ENCODE measurements at regions not wholly inside any gene's neighbourhood (a gene's known extent, or its start where the extent isn't known, plus 50 kb on each side); places are given as distances from the start of the nearest gene placed in this dataset.

DNA sequence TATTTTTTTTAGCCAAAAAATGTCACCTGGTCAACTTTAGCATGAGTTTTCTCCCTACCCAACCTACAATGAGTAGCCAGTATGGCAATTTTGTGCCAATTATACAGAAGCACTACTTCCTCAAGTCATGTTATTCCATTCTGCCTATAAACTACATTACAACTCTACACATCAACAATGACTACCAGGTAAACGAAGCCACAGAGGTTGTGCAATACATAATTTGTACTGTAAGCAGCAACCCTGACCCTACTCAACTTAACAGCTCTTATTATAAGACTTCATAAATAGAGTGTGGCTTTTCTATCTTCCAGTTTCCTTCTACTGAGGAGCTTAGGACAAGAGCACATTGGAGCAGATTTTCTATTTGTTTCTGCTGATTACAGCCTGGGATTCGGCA, 160.5 kb downstream of the HS3ST1 start:
- no peak for DNase-seq (ENCODE audit: low spot score)

DNA sequence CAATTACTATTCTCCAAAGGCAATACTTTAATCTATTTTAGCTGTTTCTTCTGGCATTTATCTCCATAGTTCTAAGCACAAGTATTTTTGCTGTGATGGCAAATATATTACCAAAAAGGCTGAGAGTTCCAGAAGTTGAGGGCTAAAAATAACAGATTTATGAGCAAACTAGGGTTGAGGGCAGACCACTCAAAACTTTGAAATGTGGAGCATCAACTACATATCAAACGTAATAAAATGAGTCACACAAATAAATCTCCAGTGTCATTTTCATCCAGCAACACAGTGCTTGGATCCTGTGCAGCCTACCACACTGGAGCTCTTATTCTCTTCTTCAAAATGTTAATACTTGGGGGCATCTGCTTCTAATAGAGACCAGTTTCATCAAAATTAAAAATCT, 163.9 kb downstream of the HS3ST1 start:
- DNase-seq (ENCODE audit: low spot score), result no peak

DNA sequence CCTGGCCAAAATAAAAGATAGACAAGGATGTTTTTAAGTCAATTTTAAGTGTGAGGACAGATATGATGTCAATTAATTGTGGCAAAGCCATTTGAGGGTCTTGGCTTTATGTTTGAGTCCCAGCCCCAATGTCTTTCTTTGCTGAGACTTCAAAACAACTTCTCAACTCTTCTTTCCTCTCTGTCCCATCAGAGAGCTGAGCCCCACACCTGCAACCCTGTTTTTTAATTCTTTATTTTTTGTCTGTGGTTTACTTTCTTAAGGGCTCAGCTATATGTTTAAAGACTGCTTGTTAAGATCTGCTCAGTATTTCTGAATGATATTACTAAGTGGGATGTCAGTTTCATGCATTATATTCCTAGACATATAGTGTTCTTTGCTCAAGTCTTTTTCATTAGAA, 164.3 kb downstream of the HS3ST1 start:
- no peak for DNase-seq (ENCODE audit: low spot score)

DNA sequence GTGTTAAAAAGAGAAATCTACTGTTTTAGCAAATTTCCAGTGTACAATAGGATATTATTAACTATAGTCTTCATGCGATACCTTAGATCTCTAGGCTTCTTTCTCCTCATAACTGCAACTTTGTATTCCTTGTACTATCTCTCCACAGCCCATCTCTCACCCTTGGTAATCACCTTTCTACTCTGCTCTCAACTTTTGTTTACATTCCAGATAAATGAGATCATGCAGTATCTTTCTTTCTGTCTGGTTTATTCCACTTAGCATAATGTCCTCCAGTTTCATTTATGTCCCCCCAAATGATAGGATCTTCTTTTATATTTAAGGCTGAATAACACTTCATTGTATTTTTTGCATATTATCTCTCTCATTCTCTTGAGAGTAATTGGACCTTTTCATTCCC, 165.5 kb downstream of the HS3ST1 start:
- DNase-seq (ENCODE audit: low spot score), result no peak

DNA sequence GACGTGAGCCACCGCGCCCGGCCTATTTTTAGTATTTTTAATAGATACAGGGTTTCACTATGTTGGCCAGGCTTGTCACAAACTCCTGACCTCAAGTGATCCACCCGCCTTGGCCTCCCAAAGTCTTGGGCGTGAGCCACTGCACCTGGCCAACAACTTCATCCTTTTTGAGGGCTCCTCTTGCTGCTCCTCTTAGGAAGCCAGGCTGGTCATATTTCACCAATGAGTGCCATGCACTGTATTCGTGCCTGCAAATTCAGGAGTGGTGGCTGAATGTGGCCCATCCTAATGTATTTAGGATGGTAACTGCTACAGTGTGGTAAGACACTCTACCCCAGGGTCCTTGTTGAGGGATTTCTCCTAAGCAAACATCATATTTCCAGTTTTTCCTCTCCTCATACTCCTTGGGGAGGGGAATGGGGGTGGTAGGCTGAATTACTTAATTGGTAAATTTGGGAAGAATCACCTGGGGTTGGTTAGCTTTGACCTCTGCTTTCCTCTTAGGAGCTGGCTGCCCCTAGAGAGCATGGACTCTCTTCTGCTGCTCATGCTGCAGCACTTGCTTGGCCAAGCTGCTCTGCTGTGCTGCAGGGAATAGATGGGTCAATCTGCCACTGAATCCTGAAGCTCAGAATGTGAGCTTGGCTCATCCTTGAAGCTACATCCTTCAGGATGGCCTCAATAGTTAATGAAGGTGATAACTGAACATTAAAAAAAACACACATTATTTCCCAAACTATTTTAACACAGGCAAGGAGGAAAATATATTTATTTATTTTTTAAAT, 167.4 kb downstream of the HS3ST1 start:
- DNase-seq (ENCODE audit: low spot score), result no peak

DNA sequence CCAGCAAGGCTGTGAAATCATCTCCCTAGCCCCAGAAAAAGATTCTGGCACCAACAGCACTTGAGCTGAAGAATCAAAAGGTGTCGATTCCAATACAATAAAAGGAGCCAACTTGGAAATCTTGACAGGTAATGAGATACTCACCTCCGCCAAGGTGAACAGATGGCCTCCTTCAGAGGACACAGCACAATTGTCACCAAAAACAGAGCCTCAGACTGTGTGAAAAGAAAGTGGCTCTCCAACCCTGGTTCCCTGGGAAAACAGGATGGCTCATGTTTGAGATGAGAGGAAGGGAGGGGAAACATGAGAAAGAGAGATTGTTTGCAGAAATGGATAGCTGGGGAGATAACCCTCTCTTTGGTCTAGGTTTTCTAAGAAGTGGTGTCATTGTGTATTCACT, 168.9 kb downstream of the HS3ST1 start:
- DNase-seq (ENCODE audit: low spot score), result no peak

DNA sequence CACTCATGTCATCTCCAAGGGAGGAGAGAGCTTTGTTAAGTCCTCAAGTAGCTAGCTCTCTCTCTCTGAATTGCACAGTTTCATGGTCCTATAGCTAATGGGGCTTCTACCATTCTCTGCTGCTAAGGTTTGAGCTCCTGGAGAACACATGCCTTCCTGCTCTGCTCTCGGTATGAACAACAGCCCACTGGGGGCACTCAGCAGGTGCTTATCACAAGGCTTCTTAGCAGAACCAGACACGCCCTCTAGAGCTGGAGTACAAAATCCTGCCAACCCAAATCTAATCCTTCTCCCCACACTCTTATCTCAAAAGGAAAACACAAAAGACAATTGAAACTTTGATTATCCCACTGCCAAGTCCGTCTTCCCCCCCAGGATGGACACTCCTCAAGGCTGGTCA, 176.5 kb downstream of the HS3ST1 start:
- DNase-seq (ENCODE audit: low spot score), result no peak

DNA sequence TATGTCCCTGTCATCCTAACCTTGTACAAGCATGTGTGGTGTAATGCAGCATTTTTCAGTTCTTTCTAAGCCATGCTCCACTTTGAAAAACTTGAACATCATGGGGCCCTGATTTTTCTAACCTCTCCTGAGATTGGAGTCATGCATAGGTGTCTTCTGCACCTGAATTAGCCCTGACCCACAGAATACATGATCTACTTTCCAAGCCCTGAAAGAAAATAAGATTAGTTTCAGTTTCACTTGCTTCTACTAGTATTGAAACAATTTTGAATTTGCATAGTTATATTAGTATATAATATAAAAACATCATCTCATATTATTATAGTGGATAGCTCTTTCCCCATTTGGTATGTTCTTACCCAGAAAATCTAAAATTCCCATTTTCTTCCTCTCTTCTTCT, 178.2 kb downstream of the HS3ST1 start:
- DNase-seq (ENCODE audit: low spot score), result no peak

DNA sequence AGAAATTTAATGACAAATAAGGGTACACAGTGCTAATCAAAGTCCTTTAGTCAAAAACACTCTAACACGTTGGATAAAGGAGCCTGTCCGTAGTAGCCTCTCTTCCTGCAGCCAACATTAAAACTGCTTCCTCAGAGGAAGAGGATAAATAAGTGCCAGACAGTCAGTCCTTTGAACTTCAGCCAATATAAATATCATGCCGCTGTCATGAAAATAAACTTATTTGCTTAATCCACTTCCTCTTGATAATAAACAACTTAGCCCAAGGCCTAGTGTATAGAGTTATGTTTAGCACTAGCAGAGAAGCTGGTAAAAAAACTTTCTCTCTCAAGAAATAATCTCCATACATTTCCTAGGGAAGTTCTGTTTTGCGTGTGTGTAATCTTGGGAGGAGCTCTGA, 196.7 kb downstream of the HS3ST1 start:
- DNase-seq (ENCODE audit: low spot score), result peak; percentile 16

DNA sequence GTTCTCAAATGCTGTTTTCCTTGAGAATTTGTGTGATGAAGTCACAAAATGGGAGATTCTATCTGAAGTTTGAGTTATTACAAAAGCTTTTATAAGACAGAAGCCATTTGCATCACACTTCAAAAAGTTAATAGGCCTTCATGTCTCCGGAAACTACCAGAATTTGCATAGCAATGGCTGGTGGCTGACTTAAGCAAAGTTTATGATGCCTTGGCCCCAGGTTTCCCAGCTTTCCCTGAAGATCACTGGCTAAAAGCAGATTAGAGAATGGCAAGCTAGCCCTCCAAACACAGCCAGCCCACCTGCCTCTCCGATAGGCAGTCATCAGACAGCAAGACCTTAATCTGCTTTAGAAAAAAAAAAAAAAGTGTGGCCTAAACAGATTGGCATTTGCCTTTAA, 197.8 kb downstream of the HS3ST1 start:
- DNase-seq (ENCODE audit: low spot score), result no peak

DNA sequence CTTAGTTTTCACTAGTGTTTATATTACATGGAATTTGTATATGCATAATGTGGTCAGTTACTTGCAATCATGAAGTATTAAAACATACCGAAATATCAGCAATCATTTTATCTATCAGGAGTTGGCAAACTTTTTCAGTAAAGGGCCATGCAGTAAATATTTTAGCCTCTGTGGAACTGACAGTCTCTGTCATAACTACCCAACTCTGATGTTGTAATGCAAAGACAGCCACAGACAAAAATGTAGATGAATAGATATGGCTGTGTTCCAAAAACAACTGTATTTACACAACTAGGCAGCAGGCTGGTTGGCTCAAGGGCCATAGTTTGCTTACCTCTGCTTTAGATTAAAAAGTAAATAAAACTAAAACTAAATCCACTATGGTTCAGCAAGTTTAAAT, 200.2 kb downstream of the HS3ST1 start:
- DNase-seq (ENCODE audit: low spot score), result no peak

DNA sequence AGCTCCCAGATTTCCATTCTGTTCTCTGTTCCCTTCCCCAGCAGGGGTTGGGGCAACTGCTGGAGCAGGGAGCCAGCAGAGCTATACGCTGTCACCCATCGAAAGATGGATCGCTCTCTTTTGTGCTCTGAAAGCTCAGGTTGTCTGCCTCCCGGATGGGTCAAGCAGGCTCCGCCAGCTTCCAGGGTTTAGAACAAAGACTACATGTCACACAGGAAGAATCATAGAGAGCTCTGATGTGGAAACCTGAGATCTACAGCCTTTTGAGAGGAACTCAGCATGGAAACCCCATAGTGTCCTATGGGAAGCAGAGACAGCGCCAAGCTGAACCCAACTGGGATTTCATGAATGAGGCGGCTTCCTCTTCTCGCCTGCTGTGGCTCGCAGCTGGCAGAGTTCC, 205.4 kb downstream of the HS3ST1 start:
- DNase-seq (ENCODE audit: low spot score), result no peak

DNA sequence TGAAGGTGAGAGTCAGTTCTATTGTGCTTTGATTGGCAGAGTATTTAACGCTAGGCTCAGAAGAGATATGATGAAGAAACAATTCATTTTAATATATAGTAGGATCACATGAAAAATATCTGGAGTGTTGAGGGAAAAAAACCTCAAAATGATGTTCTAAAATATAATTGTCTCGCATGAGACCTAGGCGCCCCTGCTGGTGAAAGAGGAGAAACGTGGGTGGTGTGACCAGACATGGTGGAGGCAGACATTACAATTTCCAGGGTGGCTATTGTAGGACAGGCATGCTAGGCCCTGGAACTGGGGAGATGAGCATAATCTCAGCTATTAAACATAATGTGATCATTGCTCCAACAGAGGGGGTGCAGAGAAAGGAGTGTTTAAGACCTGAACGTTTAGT, 210.0 kb downstream of the HS3ST1 start:
- DNase-seq (ENCODE audit: low spot score), result no peak

DNA sequence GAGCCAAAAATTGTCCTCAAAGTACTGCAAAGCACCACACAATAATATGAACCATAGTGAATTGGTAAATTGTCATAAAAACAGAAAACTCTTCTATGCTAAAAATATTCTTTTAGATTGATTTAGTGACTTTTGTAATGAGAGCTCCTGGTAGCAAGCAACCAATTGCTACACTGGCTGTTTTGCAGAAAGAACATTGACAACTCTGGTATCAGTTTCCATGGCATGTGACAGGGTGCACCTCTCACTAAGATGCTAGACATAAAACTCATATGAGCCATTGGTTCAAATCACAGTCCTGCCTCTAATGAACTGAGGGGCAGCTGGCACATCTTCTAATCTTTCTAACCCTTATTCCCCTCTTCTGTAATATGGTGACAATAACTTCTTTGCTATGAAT, 212.2 kb downstream of the HS3ST1 start:
- no peak for DNase-seq (ENCODE audit: low spot score)

DNA sequence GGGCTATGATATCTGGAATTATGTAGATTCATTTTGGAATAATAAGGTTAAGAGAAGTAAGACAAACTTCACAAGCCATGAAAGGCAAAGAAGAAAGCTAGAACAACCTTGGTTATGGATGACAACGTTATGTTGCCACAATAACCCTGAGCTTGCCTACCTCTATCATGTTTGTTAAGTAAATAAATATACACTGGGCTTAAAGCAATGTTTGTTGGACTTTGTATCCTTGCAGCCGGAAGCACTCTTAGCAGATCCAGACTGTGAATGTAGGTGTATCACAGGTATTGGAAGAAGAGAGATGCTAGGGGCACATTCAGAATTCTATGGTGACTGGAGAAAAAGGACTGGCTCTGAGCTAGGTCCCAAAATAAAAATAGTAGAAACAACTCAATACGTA, 214.4 kb downstream of the HS3ST1 start:
- DNase-seq (ENCODE audit: low spot score), result no peak

DNA sequence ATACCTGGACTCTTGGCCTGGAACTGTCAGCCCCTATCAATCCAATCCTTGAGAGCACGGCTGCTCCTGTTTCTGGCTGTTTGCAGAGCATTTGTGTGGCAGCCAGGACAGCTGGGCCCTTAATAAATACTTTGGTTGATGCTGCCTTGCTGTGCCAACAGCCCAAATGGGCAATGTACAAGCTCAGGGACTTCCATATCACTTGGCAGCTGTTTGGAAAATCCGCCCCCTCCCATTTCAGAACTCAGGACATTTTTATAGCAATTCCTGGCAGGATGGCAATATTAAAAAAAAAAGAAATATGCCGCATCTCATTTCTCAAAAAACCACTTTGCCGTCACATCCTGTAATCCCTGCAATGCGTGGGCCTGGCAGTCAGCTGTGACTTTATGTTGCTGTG, 218.9 kb downstream of the HS3ST1 start:
- no peak for DNase-seq (ENCODE audit: low spot score)

DNA sequence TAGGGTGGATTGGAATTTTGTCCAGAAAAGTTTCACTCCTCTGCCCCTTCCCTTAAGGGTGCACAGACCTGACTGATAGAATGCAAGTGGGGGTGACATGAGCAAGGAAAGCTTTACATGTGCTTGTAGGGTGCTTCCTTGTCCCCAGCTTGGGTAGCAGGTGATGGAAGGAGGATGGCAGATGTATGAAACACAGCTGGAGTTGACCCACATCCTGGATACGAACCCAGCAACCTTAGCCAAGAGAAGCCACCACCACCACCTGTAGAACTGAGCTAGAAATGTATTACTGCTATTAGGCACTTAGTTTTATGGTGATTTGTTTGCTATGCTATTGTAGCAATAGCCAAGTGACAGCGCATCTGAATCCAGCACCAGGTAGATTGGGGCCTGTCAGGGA, 227.4 kb downstream of the HS3ST1 start:
- no peak for DNase-seq (ENCODE audit: low spot score)

DNA sequence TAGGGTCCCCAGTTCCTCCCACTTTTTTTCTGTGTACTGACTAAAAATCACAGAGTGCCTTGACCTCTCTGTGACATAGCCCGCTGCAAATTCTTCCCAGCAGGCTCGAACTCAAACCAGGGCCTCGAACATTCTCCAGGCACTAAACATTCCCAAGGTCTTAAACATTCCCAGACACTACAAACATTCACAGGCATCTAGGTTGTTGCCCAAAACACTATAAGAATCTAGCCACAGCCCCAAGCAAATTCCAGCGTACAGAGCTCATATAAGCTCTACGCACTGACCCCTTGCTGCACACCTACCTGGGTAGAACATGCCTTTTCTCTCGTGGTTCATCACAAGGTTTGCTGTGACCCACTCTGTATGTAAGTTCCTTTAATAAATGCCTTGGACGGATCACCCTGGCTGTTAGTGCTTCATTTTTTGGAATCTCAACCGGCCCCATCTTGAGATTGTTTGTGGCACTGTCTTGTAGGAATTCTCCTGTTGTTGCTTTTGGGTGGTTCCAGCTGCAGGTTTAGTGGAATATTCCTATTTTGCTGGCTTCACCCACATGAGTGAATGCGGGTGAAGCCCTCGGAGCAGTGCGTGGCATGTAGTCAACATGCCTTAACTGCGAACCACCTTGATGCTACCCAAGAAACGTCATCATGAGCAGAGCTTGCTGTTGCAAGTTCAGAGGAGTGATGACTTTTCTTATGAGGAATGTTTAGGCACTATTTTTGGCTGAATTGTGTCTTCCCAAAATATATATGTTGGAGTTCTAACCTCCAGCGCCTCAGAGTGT, 230.0 kb downstream of the HS3ST1 start:
- DNase-seq (ENCODE audit: low spot score), result no peak

DNA sequence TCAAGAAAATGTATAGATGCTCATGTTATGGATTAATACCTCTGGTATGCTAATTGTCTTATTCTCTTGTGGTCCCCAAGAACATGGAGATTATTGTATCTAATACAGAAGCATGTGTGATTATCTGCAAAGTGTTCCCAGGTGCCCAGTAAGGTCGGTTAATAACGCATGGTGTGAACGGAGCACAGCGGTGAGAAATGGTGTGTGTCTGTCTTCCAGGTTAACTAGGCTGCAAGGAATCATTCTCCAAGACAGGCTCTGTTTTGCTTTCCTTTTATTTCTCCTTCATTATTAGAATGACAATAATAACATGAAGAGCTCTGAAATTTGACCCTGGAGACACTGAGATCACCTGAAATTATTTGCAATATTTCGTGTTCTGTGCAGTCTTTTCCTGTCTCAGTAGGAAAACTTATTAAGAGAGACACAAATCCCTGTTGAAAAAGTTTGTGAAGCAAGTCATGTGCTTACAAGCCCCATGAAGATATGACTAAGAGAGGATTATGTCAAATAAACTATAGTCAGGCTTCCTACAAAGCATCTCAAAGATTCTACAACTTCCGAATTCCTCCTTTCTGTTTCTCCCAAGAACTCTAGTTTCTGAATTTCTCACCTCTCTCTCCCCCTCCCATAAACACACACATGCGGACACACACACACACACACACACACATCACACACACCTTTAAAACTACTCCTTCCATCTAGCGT, 230.9 kb downstream of the HS3ST1 start:
- DNase-seq (ENCODE audit: low spot score), result no peak

DNA sequence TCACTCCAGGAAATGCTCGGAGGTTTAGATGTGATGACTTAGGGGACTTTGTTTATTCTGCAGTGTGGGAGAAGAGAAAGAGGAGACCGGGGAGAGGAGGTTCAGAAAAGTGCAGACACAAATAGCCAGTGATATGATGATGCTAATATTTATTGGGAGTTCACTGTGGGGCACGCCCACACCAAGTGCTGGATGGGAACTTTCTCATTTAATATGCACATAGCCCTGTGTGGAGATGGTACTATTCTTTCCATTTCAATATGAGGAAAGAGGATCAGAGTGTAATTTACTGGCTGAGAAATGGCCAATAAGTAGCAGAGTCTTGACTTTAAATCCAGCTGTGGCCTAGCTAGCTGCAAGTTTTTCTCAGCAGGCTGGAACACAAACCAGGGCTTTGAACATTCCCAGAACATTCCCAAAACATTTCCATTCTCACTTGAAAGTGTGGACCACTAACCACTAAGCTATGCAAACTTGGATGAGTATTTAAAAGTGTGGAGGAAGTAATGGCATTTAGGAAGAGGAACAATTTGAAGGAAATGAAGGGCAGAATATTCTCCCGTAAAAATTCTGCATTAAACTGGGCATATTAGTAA, 231.7 kb downstream of the HS3ST1 start:
- DNase-seq (ENCODE audit: low spot score), result no peak

DNA sequence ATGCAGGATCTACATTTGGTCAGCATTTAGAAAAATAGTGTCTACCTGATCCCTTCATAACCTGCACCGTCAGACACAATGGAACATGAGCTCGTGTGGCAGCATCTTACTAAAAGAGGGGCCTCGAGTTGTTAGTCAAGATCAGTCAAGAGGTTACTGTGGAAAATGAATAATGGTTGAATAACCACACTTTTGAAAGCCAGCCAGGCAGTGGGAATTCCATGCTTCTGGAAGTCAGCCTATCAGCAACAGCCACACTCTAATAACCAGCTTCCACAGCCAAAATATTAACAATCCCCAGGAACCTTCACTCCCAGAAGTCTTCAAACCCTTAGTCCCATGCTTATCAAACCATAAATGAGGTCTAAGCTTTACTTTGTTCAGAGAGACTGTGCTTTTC, 234.3 kb downstream of the HS3ST1 start:
- no peak for DNase-seq (ENCODE audit: low spot score)

DNA sequence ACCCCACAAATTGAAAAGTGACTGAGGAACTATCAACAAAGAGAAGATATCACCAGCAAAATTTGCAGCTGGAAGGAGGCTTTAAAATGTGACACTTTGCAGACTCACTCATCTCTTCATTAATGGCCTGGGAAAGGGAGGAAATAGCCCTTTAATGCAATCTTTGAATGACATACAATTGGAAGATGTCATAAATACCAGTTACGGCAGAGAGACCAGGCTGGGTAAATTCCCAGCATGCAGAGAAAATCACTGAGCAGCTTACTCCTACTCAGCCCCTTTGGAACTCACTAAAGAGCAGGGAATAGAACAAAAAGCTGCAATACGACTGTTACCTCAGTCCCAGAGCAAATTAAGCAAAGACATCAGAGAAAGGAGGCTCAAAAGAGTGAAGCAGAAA, 238.9 kb downstream of the HS3ST1 start:
- no peak for DNase-seq (ENCODE audit: low spot score)

DNA sequence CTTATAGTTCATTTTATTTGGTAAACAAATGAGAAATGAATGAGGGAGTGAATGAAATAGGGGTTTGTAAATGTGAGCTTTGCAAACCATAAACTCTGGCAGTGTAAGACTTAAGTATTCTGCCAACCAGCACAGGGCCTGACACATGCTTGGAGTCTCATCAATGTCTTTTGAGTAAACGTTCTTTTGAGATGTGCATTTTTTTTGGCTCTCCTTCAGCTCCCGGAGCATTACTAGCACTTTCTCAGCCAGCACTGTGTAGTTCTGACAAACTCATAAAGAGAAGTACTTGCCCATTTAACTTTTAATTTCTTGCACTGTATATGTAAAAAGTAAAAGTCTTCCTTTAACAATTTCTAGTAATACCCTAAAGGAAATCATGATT, 245.3 kb downstream of the HS3ST1 start:
- no peak for DNase-seq (ENCODE audit: low spot score)

All from H4 (cell line).